Mucosa of descending colon (tissue), 3 donors: ENCODE measurements at regions not wholly inside any gene's neighbourhood (a gene's known extent, or its start where the extent isn't known, plus 50 kb on each side); places are given as distances from the start of the nearest gene placed in this dataset.

Experiments
- ATAC-seq: fragments of 200-7000 bp; cut with Tn5 transposase; one replicate; pipeline ENCODE4 v1.9.1; 2020; ENCODE audit warnings: mild to moderate bottlenecking, moderate library complexity
- DNase-seq, 3 donors: peaks; one replicate each; pipeline ENCODE4 v3.0.0-alpha.2; 2020
- H3K36me3 ChIP-seq: fragments of 200-600 bp; one replicate; pipeline ENCODE4 v1.8.0; 2021; ENCODE audit warnings: low read depth, mild to moderate bottlenecking
- H3K4me1 ChIP-seq: fragments of 200-600 bp; one replicate; pipeline ENCODE4 v1.8.0; 2021; ENCODE audit warnings: low read depth, mild to moderate bottlenecking
- H3K4me3 ChIP-seq: fragments of 200-600 bp; one replicate; pipeline ENCODE4 v1.8.0; 2021; ENCODE audit warnings: mild to moderate bottlenecking
- H3K9me3 ChIP-seq: fragments of 200-600 bp; one replicate; pipeline ENCODE4 v1.8.0; 2021; ENCODE audit warnings: mild to moderate bottlenecking
- intact Hi-C, 2 donors: fragments of 100-400 bp; cut with DNase I in 1 of 2; cut with micrococcal nuclease in 1 of 2; formaldehyde crosslinking; loops; one replicate each; pipeline versions ENCODE4 v1.11.0 to v1.11.1; 2022; cut with DNase I, micrococcal nuclease
- TF ChIP-seq, protein P1 (sequence below): fragments of 200-600 bp; IDR thresholded peaks from one replicate; pipeline ENCODE4 v1.8.0; 2022; ENCODE audit warnings: antibody characterized with exemption, mild to moderate bottlenecking
- donor health status: DM: no; HTN: no; CAD: no; lungs with moderate emphysema.
- donor health status: DM: no; HTN: no; CAD: no.
- donor health status: DM: no; HTN: yes; CAD: no.

DNA sequence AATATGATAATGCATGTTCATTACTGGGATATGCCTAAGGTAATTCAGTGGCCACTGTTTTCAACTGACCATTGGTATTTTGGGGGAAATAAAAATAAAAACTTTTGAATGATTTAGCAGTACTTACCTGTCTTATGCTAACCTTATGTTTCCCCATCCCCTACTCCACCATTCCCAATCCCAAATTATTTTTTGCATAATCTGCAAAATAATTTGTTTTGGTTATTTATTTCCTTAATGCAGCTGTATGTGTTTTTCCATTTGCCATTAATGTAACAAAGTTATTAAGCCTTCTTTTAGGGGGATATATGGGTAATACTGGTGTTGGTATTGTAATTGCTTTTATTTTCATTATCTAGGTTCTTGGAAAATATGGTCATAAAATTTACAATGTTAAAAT is 213.9 kb upstream of the GULP1 start:
- Histone ChIP-seq H3K4me3 (no peak overlapping the region), H3K4me1 (no peaks in the 10 kb centered on the region), H3K9me3 (peaks cover 2% of the 10 kb centered on the region), H3K36me3 (no peaks in the 10 kb centered on the region)
- DNase-seq (no peak), ATAC-seq (no peak)
- intact Hi-C loops: no loop called here
- TF ChIP-seq, protein P1, sequence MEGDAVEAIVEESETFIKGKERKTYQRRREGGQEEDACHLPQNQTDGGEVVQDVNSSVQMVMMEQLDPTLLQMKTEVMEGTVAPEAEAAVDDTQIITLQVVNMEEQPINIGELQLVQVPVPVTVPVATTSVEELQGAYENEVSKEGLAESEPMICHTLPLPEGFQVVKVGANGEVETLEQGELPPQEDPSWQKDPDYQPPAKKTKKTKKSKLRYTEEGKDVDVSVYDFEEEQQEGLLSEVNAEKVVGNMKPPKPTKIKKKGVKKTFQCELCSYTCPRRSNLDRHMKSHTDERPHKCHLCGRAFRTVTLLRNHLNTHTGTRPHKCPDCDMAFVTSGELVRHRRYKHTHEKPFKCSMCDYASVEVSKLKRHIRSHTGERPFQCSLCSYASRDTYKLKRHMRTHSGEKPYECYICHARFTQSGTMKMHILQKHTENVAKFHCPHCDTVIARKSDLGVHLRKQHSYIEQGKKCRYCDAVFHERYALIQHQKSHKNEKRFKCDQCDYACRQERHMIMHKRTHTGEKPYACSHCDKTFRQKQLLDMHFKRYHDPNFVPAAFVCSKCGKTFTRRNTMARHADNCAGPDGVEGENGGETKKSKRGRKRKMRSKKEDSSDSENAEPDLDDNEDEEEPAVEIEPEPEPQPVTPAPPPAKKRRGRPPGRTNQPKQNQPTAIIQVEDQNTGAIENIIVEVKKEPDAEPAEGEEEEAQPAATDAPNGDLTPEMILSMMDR: no peak

DNA sequence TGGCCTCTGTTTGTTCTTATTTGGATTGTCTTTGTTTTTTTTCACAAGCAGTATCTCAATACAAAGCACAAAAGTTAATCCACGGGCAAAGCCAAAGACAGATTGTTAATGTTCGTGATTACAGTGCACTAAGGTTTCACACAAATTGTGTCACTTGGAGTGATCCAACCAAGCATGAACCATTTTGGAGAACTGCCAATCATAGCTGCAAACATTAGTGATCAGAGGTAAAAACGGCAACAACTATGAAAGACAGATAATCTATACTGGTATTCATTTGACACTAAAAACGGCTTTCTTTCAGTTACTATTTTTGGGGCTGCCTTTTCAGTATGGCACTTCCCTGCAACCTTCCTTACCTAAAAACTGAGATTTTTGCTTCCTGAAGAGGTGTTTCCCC is 213.1 kb upstream of the GULP1 start:
- no peak for ATAC-seq
- intact Hi-C loops: no loop called here
- Histone ChIP-seq H3K4me1 (no peaks in the 10 kb centered on the region), H3K9me3 (peaks cover 1% of the 10 kb centered on the region), H3K36me3 (no peaks in the 10 kb centered on the region), H3K4me3 (no peak overlapping the region)
- no peak for DNase-seq
- TF ChIP-seq, protein P1: no peak

DNA sequence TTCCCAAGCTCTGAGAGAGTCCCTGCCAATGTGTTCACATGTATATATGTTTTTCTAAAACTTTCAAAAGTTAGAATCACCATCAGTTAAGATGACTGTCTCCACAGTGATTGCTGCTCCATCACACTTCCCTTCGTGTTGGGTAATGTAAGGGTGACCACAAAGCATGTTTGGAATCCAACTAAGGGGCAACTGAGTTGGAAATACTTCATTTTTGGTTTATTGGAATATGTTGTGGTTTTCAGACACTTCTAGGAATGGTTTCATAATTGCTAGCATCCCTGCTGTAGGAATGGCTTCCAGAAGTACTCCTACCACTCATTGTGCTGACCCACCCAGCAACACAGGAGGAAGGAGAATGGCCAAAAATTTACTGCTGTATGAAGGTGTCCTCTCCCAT is 212.5 kb upstream of the GULP1 start:
- intact Hi-C loops: no loop called here
- Histone ChIP-seq H3K4me1 (no peaks in the 10 kb centered on the region), H3K9me3 (no peaks in the 10 kb centered on the region), H3K36me3 (no peaks in the 10 kb centered on the region), H3K4me3 (no peak overlapping the region)
- TF ChIP-seq, protein P1: no peak
- DNase-seq (no peak), ATAC-seq (no peak)

DNA sequence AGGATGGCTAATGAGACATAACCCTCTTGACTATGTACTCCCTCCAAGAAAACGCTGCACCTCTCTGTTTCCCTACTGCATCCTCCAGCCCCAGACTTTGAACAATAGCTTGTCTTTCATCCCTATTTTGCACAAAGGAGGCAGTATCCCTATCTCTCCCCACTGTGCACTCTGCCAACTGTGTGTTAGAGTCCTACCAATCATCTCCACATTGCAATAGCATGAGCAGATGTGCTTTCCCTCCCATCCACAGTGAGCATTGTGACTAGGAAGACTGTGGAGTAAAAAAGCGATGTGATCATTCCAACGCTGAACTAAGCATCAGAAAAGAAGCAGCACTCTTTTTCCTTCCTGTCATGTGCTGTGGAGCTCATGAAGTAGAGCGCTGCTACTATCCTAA is 206.3 kb upstream of the GULP1 start:
- no peaks in the 10 kb centered on the region for H3K4me1 ChIP-seq
- H3K4me3 ChIP-seq: no peak overlapping the region
- TF ChIP-seq, protein P1: no peak
- intact Hi-C loops: no loop called here
- DNase-seq (no peak), ATAC-seq (no peak)
- H3K9me3 ChIP-seq: no peaks in the 10 kb centered on the region
- no peaks in the 10 kb centered on the region for H3K36me3 ChIP-seq

DNA sequence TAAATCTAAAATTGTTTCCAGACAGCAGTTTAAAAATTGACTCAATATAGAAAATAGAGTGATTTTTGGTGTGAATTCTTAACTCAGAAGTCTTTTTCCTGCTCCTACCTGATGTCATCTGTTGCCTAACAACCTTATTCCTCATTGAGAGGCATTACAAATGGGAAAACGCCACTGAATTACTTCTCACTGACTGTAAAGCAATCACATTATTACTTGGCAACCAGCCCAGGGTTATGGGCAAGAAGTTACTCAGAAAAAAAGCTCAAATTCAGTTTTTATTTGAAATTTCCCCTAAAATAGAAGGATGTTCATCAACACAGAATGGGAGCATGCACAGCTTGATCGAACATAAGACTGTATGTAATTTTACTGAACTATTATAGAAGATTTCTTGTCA is 201.8 kb upstream of the GULP1 start:
- Histone ChIP-seq H3K4me3 (no peak overlapping the region), H3K4me1 (no peaks in the 10 kb centered on the region), H3K9me3 (no peaks in the 10 kb centered on the region), H3K36me3 (no peaks in the 10 kb centered on the region)
- intact Hi-C loops: no loop called here
- ATAC-seq (no peak), DNase-seq (no peak)
- TF ChIP-seq, protein P1: no peak

DNA sequence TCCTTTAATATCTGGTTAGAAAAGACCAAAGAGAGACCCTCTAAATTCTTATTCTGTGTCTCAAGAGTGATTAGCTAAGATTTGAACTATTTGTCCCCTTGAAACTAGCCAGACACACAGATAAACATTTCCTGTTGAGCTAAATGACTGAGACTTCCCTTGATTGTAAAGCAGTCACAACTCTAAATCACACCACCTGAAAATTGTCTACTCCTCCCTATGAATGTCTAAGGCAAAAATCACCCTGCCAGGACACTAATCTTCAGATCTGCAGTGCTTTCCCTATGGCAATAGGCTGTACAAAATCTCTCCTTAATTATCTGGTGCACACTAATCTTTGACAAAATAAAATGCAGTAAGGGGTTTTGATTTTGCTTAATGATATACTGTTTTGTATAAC is 200.5 kb upstream of the GULP1 start:
- H3K4me3 ChIP-seq: no peak overlapping the region
- no peaks in the 10 kb centered on the region for H3K9me3 ChIP-seq
- ATAC-seq (no peak), DNase-seq (no peak)
- intact Hi-C loops: no loop called here
- no peaks in the 10 kb centered on the region for H3K36me3 ChIP-seq
- TF ChIP-seq, protein P1: no peak
- no peaks in the 10 kb centered on the region for H3K4me1 ChIP-seq
